Esophagus mucosa (tissue), 1 donor: ENCODE measurements at regions not wholly inside any gene's neighbourhood (a gene's known extent, or its start where the extent isn't known, plus 50 kb on each side); places are given as distances from the start of the nearest gene placed in this dataset.
"Not testable (repeated sequence)": the region's sequence is repeated elsewhere in the genome, so short reads cannot be mapped to it uniquely, and the experiment has no call there.

Source experiments
- ATAC-seq: fragments of 200-7000 bp; cut with Tn5 transposase; one replicate; pipeline ENCODE4 v1.9.1; 2020
- donor health status: DM: yes; HTN: yes; CAD: no.

- no peak for ATAC-seq
These were observed 116.2 kb upstream of the PLAAT1 start for GRCh38 chr3:193124861-193125260.

GRCh38 chr3:193129607-193130006 is 111.4 kb upstream of the PLAAT1 start:
- no peak for ATAC-seq

GRCh38 chr3:193130576-193130975 is 110.4 kb upstream of the PLAAT1 start:
- ATAC-seq: no peak

- no peak for ATAC-seq
These were observed 108.8 kb upstream of the PLAAT1 start for GRCh38 chr3:193132241-193132640.

GRCh38 chr3:193132964-193133363 is 108.1 kb upstream of the PLAAT1 start:
- no peak for ATAC-seq

- peak; percentile 95 for ATAC-seq
These were observed 106.2 kb upstream of the PLAAT1 start for GRCh38 chr3:193134856-193135255.

GRCh38 chr3:193140381-193140780 is 100.6 kb upstream of the PLAAT1 start:
- no peak for ATAC-seq

- ATAC-seq: no peak
These were observed 95.8 kb upstream of the PLAAT1 start for GRCh38 chr3:193145248-193145647.

GRCh38 chr3:193148688-193149473 is 92.1 kb upstream of the PLAAT1 start:
- ATAC-seq: no peak

- ATAC-seq: no peak
These were observed 91.0 kb upstream of the PLAAT1 start for GRCh38 chr3:193149998-193150397.

- ATAC-seq: not testable (repeated sequence)
These were observed 85.8 kb upstream of the PLAAT1 start for GRCh38 chr3:193155044-193155781.

- no peak for ATAC-seq
These were observed 84.0 kb upstream of the PLAAT1 start for GRCh38 chr3:193157051-193157450.

GRCh38 chr3:193165431-193166120 is 75.4 kb upstream of the PLAAT1 start:
- no peak for ATAC-seq

GRCh38 chr3:193168931-193169330 is 72.1 kb upstream of the PLAAT1 start:
- ATAC-seq: no peak

- ATAC-seq: no peak
These were observed 66.9 kb upstream of the PLAAT1 start for GRCh38 chr3:193174140-193174539.

GRCh38 chr3:193179332-193180012 is 61.5 kb upstream of the PLAAT1 start:
- not testable (repeated sequence) for ATAC-seq

GRCh38 chr3:193187070-193187722 is 53.8 kb upstream of the PLAAT1 start:
- no peak for ATAC-seq

GRCh38 chr3:193190146-193190786 is 50.8 kb upstream of the PLAAT1 start:
- peak; percentile 86 for ATAC-seq
